ENCODE measurements at regions not wholly inside any gene's neighbourhood (a gene's known extent, or its start where the extent isn't known, plus 50 kb on each side); places are given as distances from the start of the nearest gene placed in this dataset.
"Not testable (repeated sequence)": the region's sequence is repeated elsewhere in the genome, so short reads cannot be mapped to it uniquely, and the experiment has no call there.

- intact Hi-C loops (cut with DNase I), result no loop called here
- no peak for ATAC-seq
Measured at GRCh38 chr17:49898366-49899190, 50.7 kb upstream of the TAC4 start.

DNA sequence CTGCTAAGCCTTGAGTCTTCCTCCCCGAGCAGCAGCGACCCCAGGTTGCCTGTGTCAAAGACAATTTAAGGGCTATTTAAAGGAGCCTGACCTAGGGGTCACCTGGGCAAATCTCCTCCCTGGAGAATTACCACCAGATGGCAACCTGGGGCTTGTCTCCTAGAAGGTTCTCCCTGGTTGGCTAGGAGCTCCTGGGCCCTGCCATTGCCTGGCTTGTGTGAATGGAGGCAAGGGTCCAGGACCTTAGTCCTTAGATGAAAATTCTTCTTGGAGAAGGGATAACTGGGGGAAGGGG lies 51.3 kb upstream of the TAC4 start:
- intact Hi-C loops (cut with DNase I), result no loop called here
- DNase-seq, result no peak
- no peak for ATAC-seq

More at GRCh38 chr17:49898366-49899190, 50.7 kb upstream of the TAC4 start:
- no peak for DNase-seq

GRCh38 chr17:49899588-49899987 lies 51.7 kb upstream of the TAC4 start:
- intact Hi-C loops (cut with DNase I), result no loop called here
- no peak for DNase-seq
- no peak for ATAC-seq

GRCh38 chr17:49900801-49901200 lies 52.9 kb upstream of the TAC4 start:
- DNase-seq; intact Hi-C loops (cut with DNase I); ATAC-seq: not testable (repeated sequence)

DNA sequence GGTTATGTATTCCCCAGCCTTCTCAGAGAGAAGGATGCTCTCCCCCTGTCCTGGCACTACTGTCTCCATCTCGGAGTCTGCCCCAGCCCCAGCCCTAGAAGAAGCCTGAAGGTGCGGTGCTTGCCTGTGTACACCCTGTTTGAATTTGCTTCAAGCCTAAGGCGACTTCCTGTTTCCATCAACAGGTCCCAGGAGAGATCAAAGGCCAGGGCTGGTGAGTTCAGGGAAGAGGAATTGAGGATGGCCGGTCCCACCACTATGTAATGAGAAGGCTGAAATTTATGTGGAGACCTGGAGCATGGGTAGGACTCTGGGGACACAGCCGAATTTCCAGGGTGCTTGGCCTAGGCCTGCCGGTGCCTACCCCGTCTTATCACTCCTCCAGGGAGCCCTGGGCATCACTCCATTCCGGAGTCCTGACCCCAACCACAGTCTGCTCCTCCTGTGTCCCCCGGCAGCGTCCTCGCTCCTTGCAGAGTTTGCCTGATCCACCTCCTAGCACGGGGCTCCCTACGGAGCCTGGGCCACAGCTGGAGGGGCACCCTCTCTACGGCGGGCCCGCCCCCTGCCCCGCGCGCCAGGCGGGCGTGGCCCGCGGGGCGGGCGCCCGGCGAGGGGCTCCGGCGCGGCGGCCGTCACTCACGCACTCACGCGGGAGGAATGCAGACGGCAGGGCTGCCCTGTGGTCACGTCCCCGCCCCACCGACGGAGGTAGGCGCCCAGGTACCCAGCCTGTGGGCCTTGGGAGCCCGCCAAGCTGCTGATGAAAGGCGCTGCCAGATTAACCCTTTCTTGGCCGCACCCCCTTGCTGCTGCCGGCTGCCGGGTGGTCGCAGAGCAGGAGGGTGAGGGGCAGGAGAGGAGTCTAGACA lies 53.8 kb upstream of the TAC4 start:
- intact Hi-C loops (cut with DNase I), result no loop called here
- DNase-seq (no peak), ATAC-seq (peak; percentile 44 to 51)

GRCh38 chr17:49903523-49903922 lies 55.7 kb upstream of the TAC4 start:
- intact Hi-C loops (cut with DNase I), result no loop called here
- DNase-seq (no peak), ATAC-seq (no peak)

- DNase-seq, result no peak
- intact Hi-C loops (cut with DNase I), result no loop called here
- no peak for ATAC-seq
Measured at GRCh38 chr17:49904893-49905292, 57.0 kb upstream of the TAC4 start.

DNA sequence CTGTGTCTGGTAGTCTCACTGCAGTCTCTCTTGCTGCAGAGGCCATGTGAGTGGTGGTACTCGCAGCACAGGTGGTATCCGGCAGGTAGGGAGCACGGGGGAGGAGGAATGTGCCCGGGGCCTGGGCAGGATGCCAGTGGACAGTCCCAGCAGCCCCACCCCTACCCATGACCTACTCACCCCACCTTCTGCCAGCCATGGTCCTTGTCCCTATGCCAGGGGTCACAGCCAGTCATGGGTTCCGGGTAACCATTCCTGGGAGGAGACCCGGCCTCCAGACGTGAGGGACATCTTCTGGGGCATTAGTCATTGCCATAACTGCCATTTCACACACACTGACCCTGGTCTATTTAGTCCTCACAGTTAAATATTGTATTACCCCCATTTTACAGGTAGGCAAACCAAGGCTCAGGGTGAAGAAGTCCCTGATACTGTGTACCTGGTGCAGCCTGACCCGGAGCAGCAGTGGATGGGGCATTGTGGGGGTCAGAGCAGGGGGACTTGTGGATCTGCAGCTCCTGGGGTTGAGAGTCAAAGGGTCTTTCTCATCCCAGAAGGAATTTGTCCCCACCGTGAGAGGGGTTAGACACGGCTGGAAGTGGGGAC lies 58.8 kb upstream of the TAC4 start:
- DNase-seq, result no peak
- intact Hi-C loops (cut with DNase I), result no loop called here

DNA sequence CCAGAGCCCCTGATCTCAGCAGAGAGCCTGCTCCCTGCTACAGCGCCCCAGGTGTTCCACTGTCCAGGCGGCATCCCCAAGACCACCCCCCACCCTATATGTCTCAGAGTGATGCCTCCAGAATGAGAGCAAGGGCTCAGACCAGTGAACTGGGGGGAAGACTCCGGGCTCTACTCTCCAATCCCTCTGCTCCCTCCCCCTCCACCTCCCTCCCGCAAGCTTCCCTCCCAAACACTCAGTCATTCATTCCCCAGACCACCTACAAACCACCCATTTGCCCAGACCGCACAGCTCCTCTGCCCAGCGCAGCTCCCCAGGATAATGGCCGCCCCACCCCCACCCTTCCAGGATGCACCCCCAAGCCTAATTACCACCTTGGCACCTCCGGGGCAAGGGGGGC lies 59.4 kb upstream of the TAC4 start:
- intact Hi-C loops (cut with DNase I), result no loop called here
- DNase-seq, result no peak
- ATAC-seq, result no peak

More for the DNA sequence above, 58.8 kb upstream of the TAC4 start:
- ATAC-seq, result no peak

DNA sequence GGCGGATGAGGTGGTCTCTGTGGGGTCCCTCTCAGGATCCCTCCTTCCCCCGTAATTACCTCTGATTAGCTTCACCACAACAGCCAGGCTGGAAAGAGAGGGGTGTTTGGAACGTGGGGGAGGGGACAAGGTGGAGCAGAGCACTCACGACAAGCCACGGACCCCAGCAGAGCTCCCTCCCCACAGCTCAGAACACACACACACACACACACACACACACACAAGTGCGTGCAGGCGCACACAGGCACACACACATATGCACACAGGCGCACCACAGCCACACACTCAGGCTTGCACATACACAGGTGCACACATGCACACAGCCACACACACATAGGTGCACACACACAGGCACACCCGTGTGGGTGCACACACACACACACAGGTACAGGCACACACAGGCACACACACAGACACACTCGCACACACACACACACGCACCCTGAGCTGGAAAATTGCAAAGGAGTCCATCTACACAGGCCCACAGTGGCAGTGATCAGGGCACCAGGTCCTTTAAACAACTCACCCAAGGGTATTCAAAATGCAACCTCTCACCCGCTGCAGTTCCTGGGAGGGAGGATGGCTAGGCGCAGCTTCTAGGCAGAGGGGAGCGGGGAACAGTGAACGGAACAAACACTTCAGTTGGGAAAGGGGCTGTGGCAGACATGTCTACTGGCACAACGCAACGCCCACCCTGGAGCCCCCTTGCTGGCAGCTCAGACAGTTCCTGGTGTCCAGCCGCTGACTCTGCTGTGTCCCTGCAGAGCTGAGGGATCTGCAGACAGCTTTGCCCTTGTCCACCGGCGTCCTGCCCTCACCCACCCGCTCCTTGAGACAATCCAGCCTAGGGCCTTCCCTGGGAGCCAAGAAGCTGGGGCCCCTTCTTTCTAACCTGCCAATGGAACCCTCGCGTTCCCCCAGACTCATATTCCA lies 59.9 kb upstream of the DLX4 start:
- no peak for ATAC-seq
- intact Hi-C loops (cut with DNase I), result no loop called here
- no peak for DNase-seq

- DNase-seq, result no peak
- ATAC-seq, result no peak
- intact Hi-C loops (cut with DNase I), result no loop called here
Measured at GRCh38 chr17:49910094-49910857, 58.7 kb upstream of the DLX4 start.

- ATAC-seq (no peak), DNase-seq (no peak)
- intact Hi-C loops (cut with DNase I), result no loop called here
Measured at GRCh38 chr17:49910858-49911204, 58.2 kb upstream of the DLX4 start.

DNA sequence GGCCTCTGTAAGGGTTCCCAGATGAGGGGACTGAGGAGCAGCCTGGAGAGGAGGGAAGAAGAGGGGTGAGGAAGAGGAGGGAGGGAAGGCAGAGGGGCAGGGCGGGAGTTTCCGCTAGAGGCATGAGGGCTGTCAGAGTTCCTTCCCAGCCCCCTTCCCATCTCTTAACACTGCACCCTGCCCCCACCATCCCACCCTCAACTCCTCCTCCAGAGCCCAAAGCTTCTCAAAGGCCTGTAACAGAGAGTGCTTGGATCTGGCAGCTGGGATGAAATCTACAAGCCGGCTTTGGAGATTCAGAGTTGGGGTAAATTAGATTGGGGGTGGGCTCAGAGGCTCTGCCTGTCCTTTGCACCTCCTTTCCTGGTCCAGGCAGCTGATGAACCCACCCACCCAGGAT lies 57.3 kb upstream of the DLX4 start:
- DNase-seq (no peak), ATAC-seq (no peak)
- intact Hi-C loops (cut with DNase I), result no loop called here

DNA sequence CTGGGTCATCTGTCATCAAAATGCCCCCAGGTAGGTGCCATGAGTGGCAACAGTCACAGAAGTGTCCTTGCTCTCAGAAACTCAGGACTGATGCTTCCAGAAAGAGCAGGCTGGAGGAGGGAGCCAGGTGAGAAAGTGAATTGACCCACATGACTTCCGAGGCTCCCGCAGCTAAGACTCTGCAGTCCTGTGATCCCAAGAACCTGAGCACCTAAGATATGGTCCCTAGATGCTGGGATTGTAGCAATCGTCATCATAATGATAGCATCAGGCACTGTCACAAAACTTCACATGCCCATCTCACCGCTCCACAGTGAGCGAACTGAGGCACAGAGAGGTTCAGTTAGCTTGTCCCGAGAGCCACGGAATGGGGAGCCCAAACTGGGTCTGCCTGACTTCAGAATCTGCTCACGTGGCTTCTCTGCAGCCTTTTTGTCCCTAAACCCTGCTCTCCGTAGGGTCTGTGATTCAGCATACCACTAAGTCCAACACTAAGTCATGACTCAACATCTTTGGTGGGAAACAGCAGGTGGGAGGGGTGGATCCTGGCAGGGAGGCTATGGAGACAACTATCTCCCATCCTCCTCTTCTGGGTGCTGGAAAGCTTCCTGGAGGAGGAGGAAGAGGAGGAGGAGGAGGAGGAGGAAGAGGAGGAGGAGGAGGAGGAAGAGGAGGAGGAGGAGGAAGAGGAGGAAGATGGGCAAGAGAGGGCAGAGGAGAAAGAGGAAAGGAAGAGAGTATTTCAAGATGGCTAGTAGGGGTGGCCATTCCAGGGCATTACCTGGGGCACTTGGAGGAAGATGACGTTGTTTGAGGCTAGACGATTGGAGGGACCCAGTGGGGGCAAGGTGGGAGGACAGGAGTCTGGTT lies 55.5 kb upstream of the DLX4 start:
- intact Hi-C loops (cut with DNase I), result no loop called here
- no peak for DNase-seq
- no peak for ATAC-seq

- DNase-seq, result no peak
- intact Hi-C loops (cut with DNase I), result no loop called here
- ATAC-seq, result no peak
Measured at GRCh38 chr17:49914096-49914490, 54.9 kb upstream of the DLX4 start.

DNA sequence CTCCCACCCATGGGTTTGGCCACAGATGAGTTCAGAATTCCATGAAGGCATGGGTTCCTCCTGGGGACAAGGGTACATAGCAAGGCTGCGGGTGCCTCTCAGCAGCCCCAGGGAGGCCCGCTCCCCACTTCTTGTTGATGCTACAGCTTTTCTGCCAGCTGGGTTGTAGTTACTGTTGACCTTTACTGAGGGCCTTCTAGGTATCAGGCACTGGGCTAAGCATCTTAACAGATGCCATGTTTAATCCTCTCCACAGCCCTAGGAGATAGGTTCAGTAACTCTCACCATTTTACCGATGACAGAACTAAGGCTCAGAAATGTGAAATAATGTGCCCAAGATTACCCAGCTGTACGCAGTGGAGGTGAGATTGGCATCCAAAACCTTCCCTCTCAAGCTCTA lies 54.3 kb upstream of the DLX4 start:
- intact Hi-C loops (cut with DNase I), result no loop called here
- ATAC-seq (no peak), DNase-seq (no peak)

GRCh38 chr17:49915260-49915659 lies 53.7 kb upstream of the DLX4 start:
- ATAC-seq (no peak), DNase-seq (no peak)
- intact Hi-C loops (cut with DNase I), result no loop called here

DNA sequence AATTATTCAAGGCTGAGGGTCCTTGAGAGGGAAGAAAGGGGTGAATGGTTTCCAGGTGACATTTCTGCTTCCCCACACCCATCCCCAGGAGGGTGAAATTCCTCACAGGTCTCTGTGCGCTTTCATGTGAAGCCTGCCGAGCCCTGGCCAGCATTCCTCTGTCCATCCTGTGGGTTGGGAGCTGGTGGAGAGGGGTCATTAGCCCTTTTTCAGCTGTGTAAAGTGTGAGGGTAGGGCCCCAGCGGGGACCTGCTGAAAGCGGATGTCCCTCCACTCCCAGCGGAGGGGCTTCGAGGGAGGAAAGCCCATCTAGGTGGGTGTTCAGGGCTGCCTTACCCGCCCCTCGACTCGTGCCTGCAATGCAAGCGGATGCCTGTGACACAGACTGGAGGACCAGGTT lies 53.3 kb upstream of the DLX4 start:
- ATAC-seq, result no peak
- intact Hi-C loops (cut with DNase I), result no loop called here

More for the DNA sequence above, 53.3 kb upstream of the DLX4 start:
- DNase-seq, result no peak

Measured in left cardiac atrium (tissue), 4 donors.